ENCODE measurements at regions not wholly inside any gene's neighbourhood (a gene's known extent, or its start where the extent isn't known, plus 50 kb on each side); places are given as distances from the start of the nearest gene placed in this dataset.
"Not testable (repeated sequence)": the region's sequence is repeated elsewhere in the genome, so short reads cannot be mapped to it uniquely, and the experiment has no call there.

- H3K36me3 ChIP-seq: no peaks in the 10 kb centered on the region
- no peak for DNase-seq
- H3K27me3 ChIP-seq: no peaks in the 10 kb centered on the region
- no peak overlapping the region for H3K27ac ChIP-seq
- H3K4me3 ChIP-seq: no peak overlapping the region
- no peaks in the 10 kb centered on the region for H3K4me1 ChIP-seq
- TF ChIP-seq POLR2A (IDR thresholded peaks at IDR 0.05): no peak
- no peak for TF ChIP-seq CTCF (IDR thresholded peaks at IDR 0.05)
- H3K9me3 ChIP-seq: no peaks in the 10 kb centered on the region
Measured at GRCh38 chr15:93358166-93359059, 269.4 kb upstream of the RGMA start.

GRCh38 chr15:93348711-93349545, 259.9 kb upstream of the RGMA start:
- TF ChIP-seq CTCF (IDR thresholded peaks at IDR 0.05) (no peak), POLR2A (IDR thresholded peaks at IDR 0.05) (no peak)
- Histone ChIP-seq H3K36me3 (no peaks in the 10 kb centered on the region), H3K9me3 (no peaks in the 10 kb centered on the region), H3K27me3 (no peaks in the 10 kb centered on the region), H3K27ac (no peak overlapping the region), H3K4me1 (no peaks in the 10 kb centered on the region), H3K4me3 (no peak overlapping the region)
- no peak for DNase-seq

GRCh38 chr15:93347986-93348385, 259.0 kb upstream of the RGMA start:
- Histone ChIP-seq H3K27ac (no peak overlapping the region), H3K9me3 (no peaks in the 10 kb centered on the region), H3K27me3 (no peaks in the 10 kb centered on the region), H3K4me3 (no peak overlapping the region), H3K4me1 (no peaks in the 10 kb centered on the region), H3K36me3 (no peaks in the 10 kb centered on the region)
- no peak for DNase-seq
- no peak for TF ChIP-seq CTCF (IDR thresholded peaks at IDR 0.05)
- no peak for TF ChIP-seq POLR2A (IDR thresholded peaks at IDR 0.05)

GRCh38 chr15:93345981-93346380, 257.0 kb upstream of the RGMA start:
- H3K4me1 ChIP-seq: no peaks in the 10 kb centered on the region
- H3K36me3 ChIP-seq: no peaks in the 10 kb centered on the region
- H3K9me3 ChIP-seq: no peaks in the 10 kb centered on the region
- no peaks in the 10 kb centered on the region for H3K27me3 ChIP-seq
- no peak for DNase-seq
- H3K27ac ChIP-seq: no peak overlapping the region
- H3K4me3 ChIP-seq: no peak overlapping the region
- TF ChIP-seq CTCF (IDR thresholded peaks at IDR 0.05) (no peak), POLR2A (IDR thresholded peaks at IDR 0.05) (no peak)

- DNase-seq, H3K36me3 ChIP-seq, H3K4me1 ChIP-seq, H3K9me3 ChIP-seq, H3K27ac ChIP-seq, H3K27me3 ChIP-seq, H3K4me3 ChIP-seq: not testable (repeated sequence)
Measured at GRCh38 chr15:93343402-93343801, 254.4 kb upstream of the RGMA start.

GRCh38 chr15:93341164-93341563, 252.2 kb upstream of the RGMA start:
- Histone ChIP-seq H3K27ac (no peak overlapping the region), H3K9me3 (no peaks in the 10 kb centered on the region), H3K4me3 (no peak overlapping the region), H3K4me1 (no peaks in the 10 kb centered on the region), H3K27me3 (no peaks in the 10 kb centered on the region), H3K36me3 (no peaks in the 10 kb centered on the region)
- no peak for DNase-seq
- TF ChIP-seq POLR2A (IDR thresholded peaks at IDR 0.05): no peak
- TF ChIP-seq CTCF (IDR thresholded peaks at IDR 0.05): no peak
